IPS DF 4.7 (cell line): ENCODE measurements at regions not wholly inside any gene's neighbourhood (a gene's known extent, or its start where the extent isn't known, plus 50 kb on each side); places are given as distances from the start of the nearest gene placed in this dataset.
"Not testable (repeated sequence)": the region's sequence is repeated elsewhere in the genome, so short reads cannot be mapped to it uniquely, and the experiment has no call there.

Experiments
- DNase-seq: peaks from one replicate; pipeline ENCODE4 v3.0.0-alpha.2; 2013; ENCODE audit warnings: low spot score; ENCODE audit errors: extremely low read depth

GRCh38 chr3:164752812-164753211, 325.5 kb downstream of the SI start:
- DNase-seq = no peak

DNA sequence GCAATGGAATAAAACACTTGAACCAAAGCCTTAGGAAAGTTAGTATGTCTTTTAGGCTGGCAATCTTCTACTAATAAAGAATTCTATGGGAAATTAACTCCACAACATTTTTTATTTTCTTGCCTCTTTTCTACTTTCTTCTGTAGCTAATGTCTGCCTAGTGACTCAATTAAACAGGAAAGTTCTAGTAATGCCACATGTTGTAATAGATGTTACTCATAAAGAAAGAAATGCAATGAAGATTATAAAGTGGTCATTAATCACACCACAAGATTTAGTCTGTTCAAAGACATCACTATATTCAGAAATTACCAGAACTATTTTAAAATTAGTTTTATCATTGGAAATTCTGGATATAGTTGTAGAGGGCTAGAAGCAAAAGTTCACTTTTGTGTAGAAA, 329.7 kb downstream of the SI start:
- no peak for DNase-seq

DNA sequence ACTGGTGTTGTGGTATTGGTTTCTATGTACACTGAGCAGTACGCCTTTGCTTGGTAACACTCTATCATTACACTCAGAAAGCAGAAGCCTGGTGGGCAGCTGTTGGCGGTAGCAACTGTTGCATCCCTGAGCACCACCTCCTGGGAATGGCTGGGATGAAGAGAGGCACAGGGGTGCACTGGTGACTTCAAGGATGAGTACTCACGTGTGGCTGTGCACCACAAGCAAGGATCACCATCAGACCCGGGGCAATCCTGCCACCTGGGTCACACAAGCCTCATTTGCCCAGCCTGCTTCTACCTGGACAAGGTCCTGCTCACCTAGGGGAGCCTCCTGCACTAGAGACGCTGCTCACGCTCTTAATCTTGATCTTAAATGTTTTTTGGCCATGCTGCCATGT, 336.4 kb downstream of the SI start:
- DNase-seq = no peak

- no peak for DNase-seq
Observed at GRCh38 chr3:164737174-164737573, 341.1 kb downstream of the SI start.

GRCh38 chr3:164732166-164732565, 346.1 kb downstream of the SI start:
- DNase-seq = no peak

DNA sequence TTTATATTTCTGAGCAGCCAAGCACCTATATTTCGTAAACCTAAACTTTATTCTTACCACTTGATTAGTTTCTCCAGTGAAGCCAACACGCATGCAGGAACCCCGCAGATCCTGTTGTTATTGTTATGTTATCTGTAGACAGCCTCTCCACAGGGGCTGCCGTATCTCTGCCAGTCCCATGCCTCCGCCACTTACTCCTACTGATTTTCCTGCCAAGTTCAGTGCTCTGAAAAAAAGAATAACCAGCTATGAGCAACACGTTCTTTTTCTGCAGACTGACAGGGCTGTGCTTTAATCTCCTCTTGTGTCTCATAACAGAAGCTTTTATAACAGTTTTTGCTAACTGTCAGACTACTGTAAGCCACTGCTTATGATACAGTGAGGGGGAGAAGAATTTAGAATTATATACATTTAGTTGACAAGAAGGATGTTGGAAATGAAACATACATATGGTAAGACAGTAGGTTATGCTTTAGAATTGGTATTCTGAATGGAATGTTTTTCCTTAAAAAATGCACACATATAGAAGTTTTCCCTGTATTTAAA, 347.4 kb downstream of the SI start:
- DNase-seq = no peak

DNA sequence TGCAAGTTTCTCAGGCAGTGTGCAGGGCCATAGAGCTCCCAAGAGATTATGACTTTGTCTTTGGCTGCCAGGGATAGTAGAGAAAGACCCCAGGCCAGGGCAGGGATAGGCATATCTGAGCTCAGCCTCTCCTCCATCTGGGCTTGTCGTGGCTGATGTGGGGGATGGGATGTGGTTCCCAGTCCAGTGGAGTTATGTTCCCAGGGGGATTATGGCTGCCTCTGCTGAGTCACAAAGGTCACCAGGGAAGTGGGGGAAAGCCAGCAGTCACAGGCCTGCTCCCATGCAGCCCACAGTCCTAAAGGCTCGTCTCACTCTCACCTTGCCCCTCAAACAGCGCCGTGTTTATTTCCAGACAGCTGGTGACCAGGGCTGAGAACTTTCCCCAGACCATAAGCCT, 354.9 kb downstream of the SI start:
- no peak for DNase-seq

GRCh38 chr3:164702808-164703207, 375.5 kb downstream of the SI start:
- DNase-seq = not testable (repeated sequence)

DNA sequence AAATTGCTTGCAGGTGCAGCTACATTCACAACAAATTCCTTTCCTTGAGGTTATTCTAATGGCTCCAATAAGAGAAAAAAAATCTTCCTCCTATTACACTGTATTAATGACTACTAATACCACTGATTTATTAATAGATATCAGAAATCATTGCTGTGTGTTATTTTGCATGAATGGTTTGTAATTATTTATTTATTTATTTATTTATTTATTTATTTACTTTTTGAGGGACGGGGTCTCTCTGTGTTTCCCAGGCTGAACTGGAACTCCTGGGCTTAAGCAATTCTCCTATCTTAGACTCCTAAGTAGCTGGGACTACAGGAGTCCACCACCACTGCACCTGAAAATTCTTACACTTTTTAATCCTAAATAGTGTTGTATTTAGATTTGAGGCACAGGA, 390.4 kb downstream of the SI start:
- no peak for DNase-seq

DNA sequence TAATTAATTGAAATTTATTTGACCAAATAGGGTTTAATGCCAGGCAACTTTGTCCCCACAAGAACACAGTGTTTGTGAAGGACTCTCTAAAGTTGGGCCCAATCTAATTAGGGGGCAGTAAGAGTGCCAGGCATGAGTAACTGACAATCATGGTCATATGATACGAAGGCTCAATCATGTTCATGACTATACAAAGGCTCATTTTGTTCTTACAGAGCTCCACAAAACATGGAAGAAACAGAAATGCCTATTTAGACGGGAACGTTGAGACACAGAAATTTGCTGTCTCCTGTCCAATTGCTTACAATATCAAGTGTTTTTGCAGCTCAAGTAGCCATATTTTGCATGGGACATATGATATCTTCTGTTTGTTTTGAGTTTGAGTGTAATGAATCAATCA, 391.1 kb downstream of the SI start:
- no peak for DNase-seq

- DNase-seq = no peak
Observed at GRCh38 chr3:164683489-164683888, 394.8 kb downstream of the SI start.

DNA sequence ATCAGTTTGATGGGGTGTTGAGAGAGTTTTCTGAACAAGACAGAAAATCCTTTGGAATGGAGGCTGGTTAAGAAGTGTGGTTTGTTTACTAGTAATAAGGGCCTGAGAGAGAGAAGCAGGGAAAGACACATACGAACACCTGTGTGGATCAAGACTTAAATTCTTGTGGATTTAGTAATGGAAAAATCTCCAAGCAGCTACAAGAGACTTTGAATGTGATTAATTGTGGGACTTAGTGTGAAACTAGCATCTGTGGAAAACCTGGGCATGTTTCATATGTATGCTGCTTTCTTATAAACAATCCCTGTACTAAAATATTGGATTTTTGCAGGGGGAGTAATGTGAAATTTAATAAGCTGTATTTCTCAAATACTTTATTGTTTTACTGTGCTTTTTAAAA, 399.1 kb downstream of the SI start:
- DNase-seq = no peak

- no peak for DNase-seq
Observed at GRCh38 chr3:164677317-164677716, 401.0 kb downstream of the SI start.

GRCh38 chr3:164673738-164674137, 404.6 kb downstream of the SI start:
- DNase-seq = no peak

- DNase-seq = no peak
Observed at GRCh38 chr3:164658125-164658524, 420.2 kb downstream of the SI start.

DNA sequence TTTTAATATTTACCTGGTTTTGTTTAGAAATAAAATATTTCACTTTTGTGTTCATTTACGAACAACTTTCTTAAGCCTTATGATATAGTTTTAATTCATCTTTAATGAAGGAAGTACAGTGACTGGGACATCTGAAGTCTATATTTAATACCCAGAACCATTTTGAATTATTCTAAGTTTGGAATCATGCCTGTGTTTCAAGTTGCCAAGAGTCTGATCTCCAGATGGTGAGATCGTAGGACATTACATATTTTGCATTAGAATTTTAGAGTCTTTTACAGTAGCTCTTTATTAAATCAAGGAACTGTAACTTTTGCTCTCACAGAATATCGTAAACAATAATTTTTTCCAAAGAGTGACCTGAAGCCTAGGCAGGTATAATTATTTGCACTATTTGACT, 420.7 kb downstream of the SI start:
- DNase-seq = no peak

GRCh38 chr3:164655462-164655861, 422.8 kb downstream of the SI start:
- DNase-seq = no peak

GRCh38 chr3:164641071-164641470, 437.2 kb downstream of the SI start:
- DNase-seq = no peak

DNA sequence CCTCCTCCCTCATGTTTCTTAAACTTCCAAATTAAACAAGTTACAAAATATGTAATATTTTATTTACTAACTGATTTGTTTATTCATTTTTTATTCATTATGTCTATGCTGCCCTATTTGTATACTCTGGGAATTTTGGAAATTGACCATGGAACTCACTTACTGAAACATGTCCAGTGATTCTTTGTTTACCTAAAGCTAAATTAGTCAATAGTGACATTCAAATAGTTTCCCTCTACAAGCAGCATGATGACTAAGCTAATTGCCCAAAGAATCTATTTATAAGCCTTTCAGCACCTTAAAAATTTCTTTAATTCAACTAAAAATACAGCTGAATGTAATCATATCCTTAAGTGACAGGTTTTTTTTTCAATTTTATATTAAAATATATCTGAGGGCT, 437.7 kb downstream of the SI start:
- no peak for DNase-seq

GRCh38 chr3:164620956-164621355, 457.3 kb downstream of the SI start:
- no peak for DNase-seq

DNA sequence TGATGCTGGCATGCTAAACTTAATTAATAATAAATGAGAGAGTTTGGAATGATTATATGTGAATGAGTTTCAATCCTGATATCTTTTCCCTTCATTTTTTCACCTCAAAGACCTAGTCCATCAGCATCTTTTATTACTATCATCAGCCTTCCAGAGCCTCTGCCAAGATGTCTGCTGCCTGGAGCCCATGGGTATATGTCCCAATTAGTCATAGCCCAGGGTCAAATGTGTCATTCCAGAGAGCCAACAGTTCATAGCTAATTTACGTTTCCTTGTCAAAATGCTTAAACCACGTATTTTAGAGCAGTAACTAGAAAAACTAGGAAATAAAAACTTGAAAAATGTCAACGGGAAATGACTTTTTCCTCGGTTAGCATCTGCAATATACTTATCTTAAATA, 457.9 kb downstream of the SI start:
- no peak for DNase-seq

DNA sequence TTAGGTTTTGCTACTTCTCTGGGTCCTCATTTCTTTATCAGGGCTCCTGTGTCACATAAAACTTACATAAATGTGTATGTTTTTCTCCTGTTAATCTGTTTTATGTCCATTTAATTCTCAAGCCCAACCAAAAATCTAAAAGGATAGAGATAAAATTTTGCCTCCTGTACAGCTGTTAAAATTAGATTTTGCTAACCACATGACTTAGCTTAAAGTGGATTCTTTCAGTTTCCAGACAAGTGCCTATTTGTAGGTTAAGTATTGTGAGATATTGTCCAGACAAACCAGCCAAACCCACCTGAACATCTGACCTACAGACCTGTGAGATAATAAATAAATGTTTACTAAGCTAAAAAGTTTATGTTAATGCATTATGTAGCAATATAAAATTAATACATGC, 465.5 kb downstream of the SI start:
- no peak for DNase-seq

DNA sequence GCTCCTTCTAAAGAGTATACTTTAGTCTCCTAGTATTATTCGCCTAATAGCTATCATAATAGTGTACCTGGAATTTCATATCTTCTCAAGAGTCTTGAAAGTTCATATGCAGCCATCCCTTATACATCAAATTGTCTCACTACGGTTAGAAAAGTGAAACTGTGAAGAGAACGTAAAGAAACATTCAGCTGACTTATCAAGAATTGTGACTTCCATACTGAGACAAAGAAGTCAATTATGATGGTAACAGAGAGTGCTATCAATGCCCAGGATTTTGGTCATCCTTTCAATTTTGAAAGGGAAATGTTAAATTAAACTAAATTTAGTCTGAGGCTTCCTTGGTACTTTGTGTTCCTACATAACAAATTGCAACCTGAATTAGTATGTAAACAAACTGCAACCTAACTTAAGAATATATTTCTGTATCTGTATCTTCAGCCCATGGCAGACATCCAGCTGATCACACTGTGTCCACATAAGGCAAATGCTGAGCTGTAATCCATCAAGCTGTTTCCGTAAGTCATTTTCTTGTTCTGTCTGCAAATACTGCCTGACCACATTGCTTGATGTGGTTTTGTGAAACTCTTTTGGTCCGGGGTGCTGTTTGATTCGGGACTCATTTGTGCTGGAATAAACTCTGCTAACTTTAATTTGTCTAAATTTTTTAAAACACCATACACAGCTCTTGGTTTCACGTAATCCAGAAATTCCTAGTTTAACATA, 469.6 kb downstream of the SI start:
- no peak for DNase-seq

DNA sequence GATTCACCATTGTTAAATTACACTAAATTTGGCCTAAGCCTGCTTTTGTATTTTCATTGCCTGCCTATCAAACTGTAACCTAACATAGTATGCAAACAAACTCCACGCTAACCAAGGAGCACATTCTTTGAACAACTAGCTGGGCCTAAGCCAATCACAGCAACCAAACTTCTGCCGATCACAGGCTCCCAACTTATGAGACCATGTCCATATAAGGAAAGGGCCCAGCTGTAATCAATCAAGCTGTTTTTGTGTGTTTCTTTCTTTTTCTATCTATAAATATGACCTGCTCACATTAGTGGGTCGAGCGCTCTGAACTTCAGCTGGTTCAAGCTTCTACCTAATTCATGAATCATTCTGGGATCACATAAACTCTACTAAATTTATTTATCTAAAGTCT, 473.6 kb downstream of the SI start:
- no peak for DNase-seq
